Body of pancreas (tissue), 4 donors: ENCODE measurements at regions not wholly inside any gene's neighbourhood (a gene's known extent, or its start where the extent isn't known, plus 50 kb on each side); places are given as distances from the start of the nearest gene placed in this dataset.

ENCODE experiments used
- ATAC-seq: fragments of 150-250 bp; one replicate; pipeline ENCODE4 v1.9.1; 2016
- DNase-seq, 4 donors: peaks; one replicate each; pipeline ENCODE4 v3.0.0-alpha.2; 2019
- H3K27ac ChIP-seq, 4 donors: fragments of 200-600 bp; sonication (generic); 1 replicate in 3 of 4; 2 replicates in 1 of 4; pipeline versions ENCODE4 v1.5.1 to v1.6.1; 2016 to 2019; ENCODE audit warnings: mild to moderate bottlenecking in 1 of 4, mixed read lengths in 1 of 4, moderate library complexity in 1 of 4
- H3K27me3 ChIP-seq, 2 donors: fragments of 200-600 bp; sonication (generic); one replicate each; pipeline ENCODE4 v1.6.0; 2016; ENCODE audit warnings: mild to moderate bottlenecking in 1 of 2
- H3K36me3 ChIP-seq, 2 donors: fragments of 200-600 bp; sonication (generic); replicated peaks in 1 of 2; 2 replicates each; pipeline ENCODE4 v1.5.1; 2016; ENCODE audit warnings: low read depth in 2 of 2; ENCODE audit not compliant: insufficient read depth in 1 of 2
- H3K4me1 ChIP-seq: fragments of 200-600 bp; sonication (generic); one replicate; pipeline ENCODE4 v1.6.0; 2016
- H3K4me3 ChIP-seq, 2 donors: fragments of 200-600 bp; sonication (generic); 1 replicate in 1 of 2; 2 replicates in 1 of 2; pipeline ENCODE4 v1.5.1; 2016 to 2019
- H3K9me3 ChIP-seq, 3 donors: fragments of 200-600 bp; sonication (generic); 1 replicate in 2 of 3; 2 replicates in 1 of 3; pipeline ENCODE4 v1.5.1; 2016
- POLR2A ChIP-seq, 3 donors: fragments of 450-650 bp; IDR thresholded peaks; one replicate each; pipeline ENCODE4 v1.6.1; 2016; ENCODE audit warnings: antibody characterized with exemption in 3 of 3, mild to moderate bottlenecking in 2 of 3
- WGBS, 2 donors: methylation state at CpG; one replicate each; pipeline ENCODE4 v1.1.5; 2017; 5-methylcytosine and 5-hydroxymethylcytosine counted together
- intact Hi-C: fragments of 100-400 bp; cut with DNase I; formaldehyde crosslinking; loops from one replicate; pipeline ENCODE4 v1.15.1; 2023
- TF ChIP-seq, protein P1 (sequence below), 7 experiments: fragments of 450-650 bp in 4 of 7; fragments of 200-600 bp in 3 of 7; sonication (generic) in 3 of 7; IDR thresholded peaks; one replicate each; pipeline ENCODE4 v1.5.1; 2016 to 2019; ENCODE audit warnings: antibody characterized with exemption in 7 of 7

DNA sequence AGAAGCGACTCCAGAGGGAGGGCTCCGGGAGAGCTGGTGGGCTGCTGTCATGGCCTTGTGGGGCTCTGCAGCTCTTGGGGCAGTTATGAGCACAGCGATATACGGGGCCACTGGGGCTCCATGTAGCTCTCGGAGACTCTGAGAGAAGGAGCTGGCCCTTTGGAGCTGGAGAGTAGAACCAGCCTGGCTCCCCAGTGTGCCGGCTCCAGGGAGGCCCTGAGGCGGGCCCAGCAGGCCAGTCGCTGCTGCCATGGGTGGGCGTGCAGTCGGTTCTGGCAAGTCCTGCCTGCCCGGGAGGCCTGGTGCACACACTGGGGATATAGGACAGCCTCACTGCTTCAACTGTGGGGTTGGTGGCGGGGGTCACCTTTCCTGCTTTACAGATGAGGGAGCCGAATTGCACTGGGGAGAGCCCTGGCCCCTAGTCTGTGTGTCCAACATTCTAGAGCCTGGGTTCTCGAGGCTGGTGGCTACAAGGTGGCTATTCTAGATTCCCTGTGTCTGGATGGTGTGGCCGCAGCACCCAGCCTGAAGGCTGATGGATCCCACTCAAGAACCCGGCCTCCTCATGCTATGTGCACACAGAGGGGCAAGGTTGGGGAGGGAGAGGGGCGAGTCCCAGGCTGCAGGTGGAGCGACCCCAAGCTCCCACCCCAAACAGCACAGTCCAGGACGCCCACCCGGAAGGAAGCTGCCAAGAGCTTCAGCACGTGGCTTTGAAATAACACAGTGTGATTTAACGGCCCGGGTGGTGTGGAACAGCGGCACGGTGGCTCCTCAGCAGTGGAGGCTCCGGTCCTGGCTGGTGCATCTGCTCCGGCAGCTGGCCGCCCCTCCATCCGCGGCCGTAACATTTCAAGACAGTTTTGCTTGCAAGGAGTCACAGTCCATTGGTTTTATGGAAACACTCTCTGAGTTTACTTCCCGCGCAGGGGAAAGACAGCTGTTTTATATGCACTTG lies 188.3 kb upstream of the C14orf180 start:
- Histone ChIP-seq H3K27me3 (no peaks in the 10 kb centered on the region), H3K36me3 (no peaks in the 10 kb centered on the region), H3K27ac (no peak overlapping the region), H3K4me1 (no peaks in the 10 kb centered on the region), H3K9me3 (no peaks in the 10 kb centered on the region), H3K4me3 (no peak overlapping the region)
- DNase-seq = no peak
- intact Hi-C loops = no loop called here
- 69 to 85% methylated on average over 12 to 32 of the region's 33 CpGs for WGBS, 2 donors
- TF ChIP-seq, protein P1, sequence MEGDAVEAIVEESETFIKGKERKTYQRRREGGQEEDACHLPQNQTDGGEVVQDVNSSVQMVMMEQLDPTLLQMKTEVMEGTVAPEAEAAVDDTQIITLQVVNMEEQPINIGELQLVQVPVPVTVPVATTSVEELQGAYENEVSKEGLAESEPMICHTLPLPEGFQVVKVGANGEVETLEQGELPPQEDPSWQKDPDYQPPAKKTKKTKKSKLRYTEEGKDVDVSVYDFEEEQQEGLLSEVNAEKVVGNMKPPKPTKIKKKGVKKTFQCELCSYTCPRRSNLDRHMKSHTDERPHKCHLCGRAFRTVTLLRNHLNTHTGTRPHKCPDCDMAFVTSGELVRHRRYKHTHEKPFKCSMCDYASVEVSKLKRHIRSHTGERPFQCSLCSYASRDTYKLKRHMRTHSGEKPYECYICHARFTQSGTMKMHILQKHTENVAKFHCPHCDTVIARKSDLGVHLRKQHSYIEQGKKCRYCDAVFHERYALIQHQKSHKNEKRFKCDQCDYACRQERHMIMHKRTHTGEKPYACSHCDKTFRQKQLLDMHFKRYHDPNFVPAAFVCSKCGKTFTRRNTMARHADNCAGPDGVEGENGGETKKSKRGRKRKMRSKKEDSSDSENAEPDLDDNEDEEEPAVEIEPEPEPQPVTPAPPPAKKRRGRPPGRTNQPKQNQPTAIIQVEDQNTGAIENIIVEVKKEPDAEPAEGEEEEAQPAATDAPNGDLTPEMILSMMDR (IDR thresholded peaks at IDR 0.05) = no peak
- TF ChIP-seq POLR2A (IDR thresholded peaks at IDR 0.05) = no peak
- ATAC-seq = no peak

DNA sequence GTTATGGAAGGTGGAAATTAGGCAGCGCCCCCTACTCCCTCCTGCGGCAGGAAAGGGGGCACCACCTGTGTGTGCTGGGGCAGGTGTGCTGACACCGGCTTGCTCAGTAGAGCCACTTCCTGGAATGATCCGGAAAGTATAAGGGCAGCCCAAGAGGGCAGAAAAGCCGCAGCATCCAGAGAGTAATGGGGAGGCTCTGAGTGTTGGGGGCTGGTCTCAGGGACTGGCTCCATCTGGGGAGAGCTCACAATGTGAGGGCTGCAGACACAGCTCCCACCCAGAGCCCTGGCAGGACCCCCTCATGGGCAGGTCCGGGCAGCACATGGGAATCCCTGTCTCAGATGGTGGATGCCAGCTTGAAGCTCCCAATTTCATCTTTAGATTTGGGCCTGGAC lies 187.6 kb upstream of the C14orf180 start:
- intact Hi-C loops = no loop called here
- no peak overlapping the region for H3K4me3 ChIP-seq
- DNase-seq (no peak), ATAC-seq (no peak)
- no peaks in the 10 kb centered on the region for H3K27me3 ChIP-seq
- peaks cover 0 to 7% (median 0%) of the 10 kb centered on the region in 3 donors for H3K9me3 ChIP-seq
- H3K27ac ChIP-seq = no peak overlapping the region
- TF ChIP-seq, protein P1 (IDR thresholded peaks at IDR 0.05) = no peak
- no peak for TF ChIP-seq POLR2A (IDR thresholded peaks at IDR 0.05)
- H3K4me1 ChIP-seq = no peaks in the 10 kb centered on the region
- no peaks in the 10 kb centered on the region for H3K36me3 ChIP-seq
- WGBS, 2 donors = 59 to 69% methylated on average over 5 to 6 of the region's 6 CpGs

DNA sequence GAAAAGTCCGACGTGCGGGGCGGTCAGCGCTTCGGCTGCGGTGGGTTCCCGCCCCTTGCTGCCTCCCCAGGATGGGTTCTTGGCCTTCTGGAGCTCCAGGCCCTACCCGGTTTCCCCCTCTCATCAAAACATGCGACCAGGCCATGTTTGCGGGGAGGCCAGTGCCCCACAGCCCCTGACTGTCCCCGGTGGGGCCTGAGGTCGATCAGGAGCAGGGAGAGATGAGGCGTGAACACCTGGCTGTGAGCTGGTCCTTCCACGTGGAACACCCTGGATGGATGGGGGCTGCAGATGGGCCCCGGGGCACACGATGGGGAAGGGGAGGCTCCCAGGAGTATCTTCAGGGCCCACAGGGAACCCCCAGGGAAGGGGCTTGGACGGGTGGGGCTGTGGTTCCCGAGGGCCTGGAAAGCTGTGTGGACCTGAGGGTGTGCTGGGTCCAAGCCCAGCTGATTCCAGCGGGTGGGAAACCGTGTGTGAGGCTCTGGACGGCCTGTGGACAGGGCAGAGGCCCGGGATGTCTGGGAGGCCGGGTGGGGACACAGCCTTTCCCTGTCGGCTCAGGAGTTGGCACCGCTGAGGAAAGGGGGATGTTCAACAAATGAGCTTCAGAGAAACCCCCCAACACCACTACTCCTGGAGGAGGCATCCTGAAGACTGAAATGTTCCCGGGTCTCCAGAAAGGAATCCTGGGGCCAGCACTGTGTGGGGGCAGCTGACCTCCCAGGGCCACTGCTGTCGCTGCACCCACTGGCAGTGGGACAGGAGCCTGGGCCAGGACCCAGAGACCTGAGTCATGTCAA lies 187.0 kb upstream of the C14orf180 start:
- Histone ChIP-seq H3K27me3 (no peaks in the 10 kb centered on the region), H3K9me3 (peaks cover 0 to 13% (median 0%) of the 10 kb centered on the region in 3 donors), H3K36me3 (no peaks in the 10 kb centered on the region), H3K4me1 (no peaks in the 10 kb centered on the region), H3K27ac (no peak overlapping the region), H3K4me3 (no peak overlapping the region)
- intact Hi-C loops = no loop called here
- TF ChIP-seq, protein P1 (IDR thresholded peaks at IDR 0.05) = no peak
- no peak for TF ChIP-seq POLR2A (IDR thresholded peaks at IDR 0.05)
- no peak for DNase-seq
- ATAC-seq = no peak
- 68 to 71% methylated on average over 7 to 22 of the region's 28 CpGs for WGBS, 2 donors

DNA sequence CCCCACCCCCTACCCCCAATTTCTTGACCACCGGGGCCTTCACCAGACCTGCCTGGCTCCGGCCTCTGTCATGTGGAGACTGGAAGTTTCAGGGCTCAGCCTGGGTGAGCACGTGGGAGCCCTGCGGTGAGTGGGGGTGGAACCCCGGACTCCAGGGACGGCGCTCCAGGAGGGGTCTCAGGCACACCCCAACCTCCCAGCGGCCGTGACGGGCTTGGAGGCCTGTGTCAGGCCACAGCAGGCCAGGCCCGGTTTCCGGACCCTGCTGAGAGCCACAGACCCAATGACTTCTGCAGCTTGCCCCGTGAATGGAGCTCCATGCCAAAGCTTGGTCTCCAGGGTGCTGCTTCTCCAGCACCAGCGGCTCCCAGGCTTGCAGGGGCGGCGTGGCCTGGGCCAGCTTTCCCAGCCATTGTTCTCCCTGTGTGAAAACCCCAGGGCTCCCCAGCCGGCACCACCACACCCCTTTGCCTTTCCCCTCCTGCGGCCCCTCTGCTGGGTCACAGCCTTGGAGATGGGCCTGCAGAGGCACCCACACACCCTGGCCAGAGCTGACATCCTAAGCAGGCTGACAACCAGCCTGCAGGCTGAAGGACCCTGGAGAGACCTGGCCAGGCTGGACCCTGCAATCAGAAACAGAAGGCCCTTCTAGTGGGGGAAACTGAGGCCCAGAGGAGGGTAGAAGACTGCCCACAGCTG lies 186.2 kb upstream of the C14orf180 start:
- no peak for ATAC-seq
- Histone ChIP-seq H3K4me3 (no peak overlapping the region), H3K9me3 (peaks cover 0 to 13% (median 0%) of the 10 kb centered on the region in 3 donors), H3K27me3 (no peaks in the 10 kb centered on the region), H3K4me1 (no peaks in the 10 kb centered on the region), H3K36me3 (no peaks in the 10 kb centered on the region), H3K27ac (no peak overlapping the region)
- no peak for DNase-seq
- intact Hi-C loops = no loop called here
- 77 to 80% methylated on average over 4 to 18 of the region's 18 CpGs for whole genome bisulfite sequencing, 2 donors
- TF ChIP-seq, protein P1 (IDR thresholded peaks at IDR 0.05) = no peak
- TF ChIP-seq POLR2A (IDR thresholded peaks at IDR 0.05) = no peak
